ENCODE measurements at regions not wholly inside any gene's neighbourhood (a gene's known extent, or its start where the extent isn't known, plus 50 kb on each side); places are given as distances from the start of the nearest gene placed in this dataset.

DNA sequence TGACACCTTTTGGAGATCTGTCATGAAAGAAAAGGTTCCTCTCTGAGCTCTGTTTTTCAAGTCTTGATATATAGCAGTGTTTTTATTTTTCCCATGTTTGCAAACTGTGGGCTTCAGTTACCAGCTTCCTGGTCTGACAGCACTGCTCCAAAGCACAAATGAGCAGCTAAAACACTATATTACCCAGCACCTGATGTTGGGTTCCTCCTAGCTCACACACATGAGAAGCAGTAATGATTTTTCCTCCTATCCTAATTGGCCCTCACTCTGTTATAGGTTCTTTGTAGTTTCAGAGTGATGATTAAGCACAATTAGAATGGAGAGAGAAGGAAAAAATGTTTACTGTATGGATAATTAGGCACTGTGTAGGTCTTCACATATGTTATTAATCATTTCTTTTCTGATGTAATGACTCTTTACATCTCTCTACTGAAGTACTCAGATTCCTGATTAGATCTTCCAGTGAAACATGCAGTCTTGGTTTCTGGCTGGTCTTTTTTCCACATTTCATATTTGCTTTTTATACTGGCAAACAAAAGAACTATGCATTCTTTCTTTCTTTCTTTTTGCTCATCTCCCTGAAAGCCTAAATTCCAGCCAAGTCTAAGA, 939.7 kb downstream of the NSUN3 start:
- TF ChIP-seq, protein P1, sequence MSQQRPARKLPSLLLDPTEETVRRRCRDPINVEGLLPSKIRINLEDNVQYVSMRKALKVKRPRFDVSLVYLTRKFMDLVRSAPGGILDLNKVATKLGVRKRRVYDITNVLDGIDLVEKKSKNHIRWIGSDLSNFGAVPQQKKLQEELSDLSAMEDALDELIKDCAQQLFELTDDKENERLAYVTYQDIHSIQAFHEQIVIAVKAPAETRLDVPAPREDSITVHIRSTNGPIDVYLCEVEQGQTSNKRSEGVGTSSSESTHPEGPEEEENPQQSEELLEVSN (IDR thresholded peaks at IDR 0.05) = no peak
- TF ChIP-seq, protein P2, sequence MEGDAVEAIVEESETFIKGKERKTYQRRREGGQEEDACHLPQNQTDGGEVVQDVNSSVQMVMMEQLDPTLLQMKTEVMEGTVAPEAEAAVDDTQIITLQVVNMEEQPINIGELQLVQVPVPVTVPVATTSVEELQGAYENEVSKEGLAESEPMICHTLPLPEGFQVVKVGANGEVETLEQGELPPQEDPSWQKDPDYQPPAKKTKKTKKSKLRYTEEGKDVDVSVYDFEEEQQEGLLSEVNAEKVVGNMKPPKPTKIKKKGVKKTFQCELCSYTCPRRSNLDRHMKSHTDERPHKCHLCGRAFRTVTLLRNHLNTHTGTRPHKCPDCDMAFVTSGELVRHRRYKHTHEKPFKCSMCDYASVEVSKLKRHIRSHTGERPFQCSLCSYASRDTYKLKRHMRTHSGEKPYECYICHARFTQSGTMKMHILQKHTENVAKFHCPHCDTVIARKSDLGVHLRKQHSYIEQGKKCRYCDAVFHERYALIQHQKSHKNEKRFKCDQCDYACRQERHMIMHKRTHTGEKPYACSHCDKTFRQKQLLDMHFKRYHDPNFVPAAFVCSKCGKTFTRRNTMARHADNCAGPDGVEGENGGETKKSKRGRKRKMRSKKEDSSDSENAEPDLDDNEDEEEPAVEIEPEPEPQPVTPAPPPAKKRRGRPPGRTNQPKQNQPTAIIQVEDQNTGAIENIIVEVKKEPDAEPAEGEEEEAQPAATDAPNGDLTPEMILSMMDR (IDR thresholded peaks at IDR 0.05; ENCODE audit: control extremely low read depth in 1 of 3, insufficient read depth in 1 of 3, low read depth in 1 of 3, low read length in 3 of 3) = no peak
- no peak for TF ChIP-seq POLR2A (IDR thresholded peaks at IDR 0.05; ENCODE audit: control extremely low read depth in 1 of 2, low read depth in 2 of 2, low read length in 2 of 2)
- no peak for TF ChIP-seq SIRT6 (IDR thresholded peaks at IDR 0.05; ENCODE audit: low read length)
- TF ChIP-seq, protein P3, sequence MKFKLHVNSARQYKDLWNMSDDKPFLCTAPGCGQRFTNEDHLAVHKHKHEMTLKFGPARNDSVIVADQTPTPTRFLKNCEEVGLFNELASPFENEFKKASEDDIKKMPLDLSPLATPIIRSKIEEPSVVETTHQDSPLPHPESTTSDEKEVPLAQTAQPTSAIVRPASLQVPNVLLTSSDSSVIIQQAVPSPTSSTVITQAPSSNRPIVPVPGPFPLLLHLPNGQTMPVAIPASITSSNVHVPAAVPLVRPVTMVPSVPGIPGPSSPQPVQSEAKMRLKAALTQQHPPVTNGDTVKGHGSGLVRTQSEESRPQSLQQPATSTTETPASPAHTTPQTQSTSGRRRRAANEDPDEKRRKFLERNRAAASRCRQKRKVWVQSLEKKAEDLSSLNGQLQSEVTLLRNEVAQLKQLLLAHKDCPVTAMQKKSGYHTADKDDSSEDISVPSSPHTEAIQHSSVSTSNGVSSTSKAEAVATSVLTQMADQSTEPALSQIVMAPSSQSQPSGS (IDR thresholded peaks at IDR 0.05; ENCODE audit: low read length) = no peak
- TF ChIP-seq, protein P4, sequence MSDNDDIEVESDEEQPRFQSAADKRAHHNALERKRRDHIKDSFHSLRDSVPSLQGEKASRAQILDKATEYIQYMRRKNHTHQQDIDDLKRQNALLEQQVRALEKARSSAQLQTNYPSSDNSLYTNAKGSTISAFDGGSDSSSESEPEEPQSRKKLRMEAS (IDR thresholded peaks at IDR 0.05) = no peak
- no peak for TF ChIP-seq SIN3A (conservative IDR thresholded peaks at IDR 0.05 in 1 of 2, IDR thresholded peaks at IDR 0.05 in 1 of 2; ENCODE audit: low read depth in 1 of 2, low read length in 2 of 2)
- no peak for TF ChIP-seq EZH2 (IDR thresholded peaks at IDR 0.05; ENCODE audit: low read depth, low read length, severe bottlenecking)
- TF ChIP-seq CBX8 (IDR thresholded peaks at IDR 0.05; ENCODE audit: borderline replicate concordance, low read depth, low read length) = no peak
- TF ChIP-seq NANOG (IDR thresholded peaks at IDR 0.05; ENCODE audit: insufficient read depth, low read depth, low read length, poor library complexity, severe bottlenecking) = no peak

Measured in H1 (cell line).